ENCODE measurements at regions not wholly inside any gene's neighbourhood (a gene's known extent, or its start where the extent isn't known, plus 50 kb on each side); places are given as distances from the start of the nearest gene placed in this dataset.

GRCh38 chr14:83958359-83958758 is 1571.6 kb upstream of the FLRT2 start:
- Histone ChIP-seq H2AFZ (ENCODE audit: low read depth) (no peak overlapping the region), H3K4me3 (IDR thresholded peaks at IDR 0.05; ENCODE audit: insufficient read depth, low read depth, low read length) (no peak overlapping the region), H3K27ac (no peak overlapping the region), H3K27me3 (ENCODE audit: insufficient read depth, low read depth) (no peaks in the 10 kb centered on the region), H3K4me1 (ENCODE audit: low read depth, poor library complexity, severe bottlenecking) (no peaks in the 10 kb centered on the region), H4K20me1 (ENCODE audit: insufficient read depth) (no peaks in the 10 kb centered on the region), H3K36me3 (ENCODE audit: insufficient read depth) (no peaks in the 10 kb centered on the region), H3K4me2 (no peak overlapping the region), H3K9ac (no peak overlapping the region), H3K79me2 (ENCODE audit: insufficient read depth, low read depth) (no peaks in the 10 kb centered on the region)
- TF ChIP-seq, protein P1, sequence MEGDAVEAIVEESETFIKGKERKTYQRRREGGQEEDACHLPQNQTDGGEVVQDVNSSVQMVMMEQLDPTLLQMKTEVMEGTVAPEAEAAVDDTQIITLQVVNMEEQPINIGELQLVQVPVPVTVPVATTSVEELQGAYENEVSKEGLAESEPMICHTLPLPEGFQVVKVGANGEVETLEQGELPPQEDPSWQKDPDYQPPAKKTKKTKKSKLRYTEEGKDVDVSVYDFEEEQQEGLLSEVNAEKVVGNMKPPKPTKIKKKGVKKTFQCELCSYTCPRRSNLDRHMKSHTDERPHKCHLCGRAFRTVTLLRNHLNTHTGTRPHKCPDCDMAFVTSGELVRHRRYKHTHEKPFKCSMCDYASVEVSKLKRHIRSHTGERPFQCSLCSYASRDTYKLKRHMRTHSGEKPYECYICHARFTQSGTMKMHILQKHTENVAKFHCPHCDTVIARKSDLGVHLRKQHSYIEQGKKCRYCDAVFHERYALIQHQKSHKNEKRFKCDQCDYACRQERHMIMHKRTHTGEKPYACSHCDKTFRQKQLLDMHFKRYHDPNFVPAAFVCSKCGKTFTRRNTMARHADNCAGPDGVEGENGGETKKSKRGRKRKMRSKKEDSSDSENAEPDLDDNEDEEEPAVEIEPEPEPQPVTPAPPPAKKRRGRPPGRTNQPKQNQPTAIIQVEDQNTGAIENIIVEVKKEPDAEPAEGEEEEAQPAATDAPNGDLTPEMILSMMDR (conservative IDR thresholded peaks at IDR 0.05; ENCODE audit: low read depth, low read length), result no peak

GRCh38 chr14:83960832-83961512 is 1569.0 kb upstream of the FLRT2 start:
- no peak overlapping the region for H3K4me2 ChIP-seq

GRCh38 chr14:83969998-83970397 is 1559.9 kb upstream of the FLRT2 start:
- Histone ChIP-seq H4K20me1 (ENCODE audit: insufficient read depth) (no peaks in the 10 kb centered on the region), H3K79me2 (ENCODE audit: insufficient read depth, low read depth) (no peaks in the 10 kb centered on the region), H3K4me2 (no peak overlapping the region), H3K9ac (no peak overlapping the region), H3K27me3 (ENCODE audit: insufficient read depth, low read depth) (no peaks in the 10 kb centered on the region), H3K27ac (no peak overlapping the region), H2AFZ (ENCODE audit: low read depth) (no peak overlapping the region), H3K4me3 (IDR thresholded peaks at IDR 0.05; ENCODE audit: insufficient read depth, low read depth, low read length) (no peak overlapping the region), H3K4me1 (ENCODE audit: low read depth, poor library complexity, severe bottlenecking) (no peaks in the 10 kb centered on the region), H3K36me3 (ENCODE audit: insufficient read depth) (no peaks in the 10 kb centered on the region)
- TF ChIP-seq, protein P1 (conservative IDR thresholded peaks at IDR 0.05; ENCODE audit: low read depth, low read length), result no peak

More at GRCh38 chr14:83960832-83961512, 1569.0 kb upstream of the FLRT2 start:
- Histone ChIP-seq H3K4me1 (ENCODE audit: low read depth, poor library complexity, severe bottlenecking) (no peaks in the 10 kb centered on the region), H3K9ac (no peak overlapping the region), H3K4me3 (IDR thresholded peaks at IDR 0.05; ENCODE audit: insufficient read depth, low read depth, low read length) (no peak overlapping the region), H4K20me1 (ENCODE audit: insufficient read depth) (no peaks in the 10 kb centered on the region), H3K27ac (no peak overlapping the region), H3K27me3 (ENCODE audit: insufficient read depth, low read depth) (no peaks in the 10 kb centered on the region), H2AFZ (ENCODE audit: low read depth) (no peak overlapping the region), H3K36me3 (ENCODE audit: insufficient read depth) (no peaks in the 10 kb centered on the region), H3K79me2 (ENCODE audit: insufficient read depth, low read depth) (no peaks in the 10 kb centered on the region)
- TF ChIP-seq, protein P1 (conservative IDR thresholded peaks at IDR 0.05; ENCODE audit: low read depth, low read length), result no peak

GRCh38 chr14:83972631-83973030 is 1557.3 kb upstream of the FLRT2 start:
- H3K4me1 ChIP-seq (ENCODE audit: low read depth, poor library complexity, severe bottlenecking), result no peaks in the 10 kb centered on the region
- no peaks in the 10 kb centered on the region for H3K36me3 ChIP-seq (ENCODE audit: insufficient read depth)
- TF ChIP-seq, protein P1 (conservative IDR thresholded peaks at IDR 0.05; ENCODE audit: low read depth, low read length), result no peak
- H3K27me3 ChIP-seq (ENCODE audit: insufficient read depth, low read depth), result no peaks in the 10 kb centered on the region
- no peaks in the 10 kb centered on the region for H4K20me1 ChIP-seq (ENCODE audit: insufficient read depth)
- H3K27ac ChIP-seq, result no peak overlapping the region
- no peak overlapping the region for H3K9ac ChIP-seq
- H3K79me2 ChIP-seq (ENCODE audit: insufficient read depth, low read depth), result no peaks in the 10 kb centered on the region
- H2AFZ ChIP-seq (ENCODE audit: low read depth), result no peak overlapping the region
- no peak overlapping the region for H3K4me2 ChIP-seq
- no peak overlapping the region for H3K4me3 ChIP-seq (IDR thresholded peaks at IDR 0.05; ENCODE audit: insufficient read depth, low read depth, low read length)
